Uterus (tissue), 3 donors: ENCODE measurements at regions not wholly inside any gene's neighbourhood (a gene's known extent, or its start where the extent isn't known, plus 50 kb on each side); places are given as distances from the start of the nearest gene placed in this dataset.
"Not testable (repeated sequence)": the region's sequence is repeated elsewhere in the genome, so short reads cannot be mapped to it uniquely, and the experiment has no call there.

Experiments
- DNase-seq, 2 donors: peaks; one replicate each; pipeline ENCODE4 v3.0.0-alpha.2; 2019 to 2020
- H3K27ac ChIP-seq, 2 donors: fragments of 200-600 bp; sonication (generic); 1 replicate in 1 of 2; 2 replicates in 1 of 2; pipeline ENCODE4 v1.5.1; 2016 to 2018
- H3K27me3 ChIP-seq, 2 donors: fragments of 200-600 bp; sonication (generic); one replicate each; pipeline ENCODE4 v1.5.1; 2018 to 2019; ENCODE audit warnings: control low read depth in 1 of 2
- H3K36me3 ChIP-seq, 2 donors: fragments of 200-600 bp; sonication (generic); one replicate each; pipeline ENCODE4 v1.5.1; 2019; ENCODE audit warnings: control low read depth in 1 of 2
- H3K4me1 ChIP-seq, 2 donors: fragments of 200-600 bp; sonication (generic); one replicate each; pipeline ENCODE4 v1.5.1; 2018 to 2019; ENCODE audit warnings: control low read depth in 1 of 2
- H3K4me3 ChIP-seq, 2 donors: fragments of 200-600 bp; sonication (generic); 1 replicate in 1 of 2; 2 replicates in 1 of 2; pipeline ENCODE4 v1.5.1; 2018 to 2019; ENCODE audit warnings: mild to moderate bottlenecking in 1 of 2
- H3K9me3 ChIP-seq, 2 donors: fragments of 200-600 bp; sonication (generic); one replicate each; pipeline ENCODE4 v1.5.1; 2019; ENCODE audit warnings: control low read depth in 1 of 2
- POLR2A ChIP-seq, 2 donors: fragments of 450-650 bp; IDR thresholded peaks; one replicate each; pipeline ENCODE4 v1.6.1; 2016; ENCODE audit warnings: antibody characterized with exemption in 2 of 2, mild to moderate bottlenecking in 1 of 2, moderate library complexity in 1 of 2
- intact Hi-C: fragments of 100-400 bp; cut with DNase I; formaldehyde crosslinking; loops from one replicate; pipeline ENCODE4 v1.15.1; 2023; ENCODE audit warnings: low total_unique reads
- TF ChIP-seq, protein P1 (sequence below), 4 experiments: fragments of 200-600 bp in 2 of 4; fragments of 450-650 bp in 2 of 4; sonication (generic) in 2 of 4; IDR thresholded peaks; one replicate each; pipeline ENCODE4 v1.5.1; 2016 to 2019; ENCODE audit warnings: antibody characterized with exemption in 4 of 4, mild to moderate bottlenecking in 2 of 4, moderate library complexity in 1 of 4
- donor health status: DM: yes; HTN: yes; CAD: no.

DNA sequence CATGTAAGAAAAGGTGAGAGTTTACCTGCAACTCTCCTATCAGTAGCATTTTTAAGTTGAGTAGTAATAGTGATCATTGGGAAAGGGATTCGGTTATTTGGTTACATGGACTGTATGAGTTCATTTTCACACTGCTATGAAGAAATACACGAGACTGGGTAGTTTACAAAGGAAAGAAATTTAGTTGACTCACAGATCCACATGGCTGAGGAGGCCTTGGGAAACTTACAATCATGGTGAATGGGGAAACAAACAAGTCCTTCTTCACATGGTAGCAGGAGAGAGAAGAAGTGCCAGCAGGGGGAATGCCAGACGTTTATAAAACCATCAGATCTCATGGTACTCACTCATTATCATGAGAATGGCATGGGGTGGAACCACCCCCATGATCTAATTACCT, 59.3 kb upstream of the FBXO28 start:
- intact Hi-C loops = no loop called here
- no peak for DNase-seq
- no peaks in the 10 kb centered on the region for H3K9me3 ChIP-seq
- H3K27me3 ChIP-seq = no peaks in the 10 kb centered on the region
- H3K4me1 ChIP-seq = no peaks in the 10 kb centered on the region
- no peaks in the 10 kb centered on the region for H3K36me3 ChIP-seq
- H3K27ac ChIP-seq = no peak overlapping the region
- TF ChIP-seq, protein P1, sequence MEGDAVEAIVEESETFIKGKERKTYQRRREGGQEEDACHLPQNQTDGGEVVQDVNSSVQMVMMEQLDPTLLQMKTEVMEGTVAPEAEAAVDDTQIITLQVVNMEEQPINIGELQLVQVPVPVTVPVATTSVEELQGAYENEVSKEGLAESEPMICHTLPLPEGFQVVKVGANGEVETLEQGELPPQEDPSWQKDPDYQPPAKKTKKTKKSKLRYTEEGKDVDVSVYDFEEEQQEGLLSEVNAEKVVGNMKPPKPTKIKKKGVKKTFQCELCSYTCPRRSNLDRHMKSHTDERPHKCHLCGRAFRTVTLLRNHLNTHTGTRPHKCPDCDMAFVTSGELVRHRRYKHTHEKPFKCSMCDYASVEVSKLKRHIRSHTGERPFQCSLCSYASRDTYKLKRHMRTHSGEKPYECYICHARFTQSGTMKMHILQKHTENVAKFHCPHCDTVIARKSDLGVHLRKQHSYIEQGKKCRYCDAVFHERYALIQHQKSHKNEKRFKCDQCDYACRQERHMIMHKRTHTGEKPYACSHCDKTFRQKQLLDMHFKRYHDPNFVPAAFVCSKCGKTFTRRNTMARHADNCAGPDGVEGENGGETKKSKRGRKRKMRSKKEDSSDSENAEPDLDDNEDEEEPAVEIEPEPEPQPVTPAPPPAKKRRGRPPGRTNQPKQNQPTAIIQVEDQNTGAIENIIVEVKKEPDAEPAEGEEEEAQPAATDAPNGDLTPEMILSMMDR (IDR thresholded peaks at IDR 0.05) = no peak
- no peak for TF ChIP-seq POLR2A (IDR thresholded peaks at IDR 0.05)
- H3K4me3 ChIP-seq = no peak overlapping the region

DNA sequence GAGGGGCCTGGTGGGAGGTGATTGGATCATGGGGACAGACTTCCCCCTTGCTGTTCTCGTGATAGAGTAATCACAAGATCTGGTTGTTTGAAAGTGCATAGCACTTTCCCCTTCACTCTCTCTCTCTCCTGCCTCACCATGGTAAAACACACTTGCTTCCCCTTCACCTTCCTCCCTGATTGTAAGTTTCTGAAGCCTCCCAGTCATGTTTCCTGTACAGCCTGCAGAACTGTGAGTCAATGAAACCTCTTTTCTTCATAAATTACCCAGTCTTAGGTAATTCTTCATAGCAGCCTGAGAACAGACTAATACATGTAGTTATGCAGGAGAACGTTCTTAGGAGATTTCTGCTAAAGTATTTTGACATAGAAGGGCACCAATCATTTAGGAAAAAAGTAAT, 59.9 kb upstream of the FBXO28 start:
- Histone ChIP-seq H3K36me3 (no peaks in the 10 kb centered on the region), H3K4me1 (no peaks in the 10 kb centered on the region), H3K9me3 (no peaks in the 10 kb centered on the region), H3K4me3 (no peak overlapping the region), H3K27ac (no peak overlapping the region), H3K27me3 (no peaks in the 10 kb centered on the region)
- intact Hi-C loops = no loop called here
- DNase-seq = no peak
- TF ChIP-seq POLR2A (IDR thresholded peaks at IDR 0.05) = no peak
- TF ChIP-seq, protein P1 (IDR thresholded peaks at IDR 0.05) = no peak

DNA sequence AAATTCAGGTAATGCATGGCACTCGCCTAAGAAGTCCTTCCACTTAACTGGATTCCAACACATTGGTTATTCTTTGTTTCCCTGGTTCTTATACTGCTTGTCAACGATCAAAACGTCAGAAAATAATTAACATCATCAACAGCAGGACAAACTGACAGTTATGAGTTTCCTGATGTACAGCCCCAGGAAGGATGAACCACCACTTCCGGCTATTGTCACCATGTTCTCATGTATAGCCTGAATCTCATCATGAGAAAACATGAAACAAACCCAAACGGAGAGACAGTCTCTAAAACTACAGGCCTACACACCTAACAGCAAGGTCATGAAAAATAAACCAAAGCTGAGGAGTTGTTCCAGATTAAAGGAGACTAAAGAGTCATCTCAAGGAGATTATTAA, 60.5 kb upstream of the FBXO28 start:
- no peak overlapping the region for H3K27ac ChIP-seq
- TF ChIP-seq, protein P1 (IDR thresholded peaks at IDR 0.05) = no peak
- no peak for TF ChIP-seq POLR2A (IDR thresholded peaks at IDR 0.05)
- no peak for DNase-seq
- H3K36me3 ChIP-seq = no peaks in the 10 kb centered on the region
- H3K9me3 ChIP-seq = no peaks in the 10 kb centered on the region
- no peak overlapping the region for H3K4me3 ChIP-seq
- H3K4me1 ChIP-seq = no peaks in the 10 kb centered on the region
- intact Hi-C loops = no loop called here
- H3K27me3 ChIP-seq = no peaks in the 10 kb centered on the region

DNA sequence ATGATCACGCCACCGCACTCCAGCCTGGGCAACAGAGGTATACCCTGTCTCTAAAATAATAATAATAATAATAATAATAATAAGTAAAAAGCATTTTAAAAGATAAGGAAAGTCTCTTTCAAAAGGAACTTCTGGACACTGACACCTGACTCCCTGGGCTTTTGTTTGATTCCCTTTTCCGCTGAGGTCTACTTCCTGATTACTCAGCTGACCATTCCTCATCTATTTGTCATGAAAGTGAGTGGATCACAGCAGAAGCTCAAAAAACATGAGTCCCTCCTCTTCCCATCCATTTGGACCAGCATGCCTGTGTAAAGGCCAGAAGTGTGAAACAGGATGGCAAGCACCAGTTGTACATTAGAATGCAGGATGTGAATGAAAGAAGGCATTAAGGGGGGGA, 61.1 kb upstream of the FBXO28 start:
- no peaks in the 10 kb centered on the region for H3K27me3 ChIP-seq
- no peaks in the 10 kb centered on the region for H3K9me3 ChIP-seq
- no peak for DNase-seq
- no peak overlapping the region for H3K4me3 ChIP-seq
- H3K4me1 ChIP-seq = no peaks in the 10 kb centered on the region
- no peak for TF ChIP-seq POLR2A (IDR thresholded peaks at IDR 0.05)
- TF ChIP-seq, protein P1 (IDR thresholded peaks at IDR 0.05) = no peak
- H3K36me3 ChIP-seq = no peaks in the 10 kb centered on the region
- H3K27ac ChIP-seq = no peak overlapping the region
- intact Hi-C loops = no loop called here

DNA sequence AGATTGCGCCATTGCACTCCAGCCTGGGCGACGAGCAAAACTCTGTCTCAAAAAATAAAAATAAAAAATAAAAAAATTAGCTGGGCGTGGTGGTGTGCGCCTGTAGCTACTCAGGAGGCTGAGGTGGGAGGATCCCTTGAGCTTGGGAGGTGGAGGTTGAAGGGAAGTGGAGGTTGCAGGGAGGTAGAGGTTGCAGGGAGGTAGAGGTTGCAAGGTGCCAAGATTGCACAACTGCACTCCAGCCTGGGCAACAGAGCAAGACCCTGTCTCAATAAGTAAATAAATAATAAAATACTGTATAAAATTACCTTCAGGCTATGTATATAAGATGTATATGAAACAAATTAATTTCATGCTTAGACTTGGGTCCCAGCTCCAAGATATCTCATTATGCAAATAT, 62.1 kb upstream of the FBXO28 start:
- H3K4me1 ChIP-seq, H3K4me3 ChIP-seq, H3K36me3 ChIP-seq, H3K9me3 ChIP-seq, intact Hi-C loops, H3K27ac ChIP-seq, DNase-seq, H3K27me3 ChIP-seq: not testable (repeated sequence)

DNA sequence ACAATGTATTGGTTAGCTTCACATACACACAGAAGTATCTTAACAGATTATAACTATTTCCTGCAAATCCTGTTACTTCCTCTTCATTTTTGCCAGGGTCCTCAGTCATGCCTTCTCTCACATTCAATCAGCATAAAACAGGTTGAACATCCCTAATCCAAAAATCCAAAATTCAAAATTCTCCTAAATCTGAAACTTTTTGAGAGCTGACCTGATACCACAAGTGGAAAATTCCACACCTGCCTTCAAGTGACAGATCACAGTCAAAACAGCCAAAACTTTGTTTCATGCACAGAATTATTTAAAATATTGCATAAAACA, 62.9 kb upstream of the FBXO28 start:
- no peak overlapping the region for H3K4me3 ChIP-seq
- H3K27me3 ChIP-seq = no peaks in the 10 kb centered on the region
- intact Hi-C loops = no loop called here
- H3K27ac ChIP-seq = no peak overlapping the region
- no peaks in the 10 kb centered on the region for H3K9me3 ChIP-seq
- DNase-seq = no peak
- no peaks in the 10 kb centered on the region for H3K36me3 ChIP-seq
- TF ChIP-seq POLR2A (IDR thresholded peaks at IDR 0.05) = no peak
- TF ChIP-seq, protein P1 (IDR thresholded peaks at IDR 0.05) = no peak
- no peaks in the 10 kb centered on the region for H3K4me1 ChIP-seq
